ENCODE measurements at regions not wholly inside any gene's neighbourhood (a gene's known extent, or its start where the extent isn't known, plus 50 kb on each side); places are given as distances from the start of the nearest gene placed in this dataset.

DNA sequence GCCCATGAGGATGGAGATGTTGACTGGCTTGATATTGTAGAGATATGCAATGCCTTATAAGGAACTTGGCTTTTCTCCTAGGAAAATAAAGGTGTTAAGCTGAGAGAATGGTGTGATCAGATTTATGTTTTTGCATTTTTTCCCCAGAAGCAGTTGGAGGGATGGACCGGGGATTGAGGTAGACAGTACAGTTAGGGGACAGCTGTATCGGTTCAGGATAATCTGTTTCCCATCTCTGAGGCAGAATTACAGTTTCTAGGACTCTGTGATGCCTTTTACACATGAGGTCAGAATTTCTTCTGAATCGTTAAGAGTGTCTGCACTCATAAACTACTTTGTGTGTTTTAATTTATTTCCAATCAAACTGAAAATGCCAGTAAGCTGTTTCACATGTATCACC, 261.5 kb downstream of the CYRIA start:
- Histone ChIP-seq H3K18ac (ENCODE audit: extremely low read depth, low read length) (no peak overlapping the region), H2BK15ac (ENCODE audit: low read length) (no peak overlapping the region), H3K36me3 (ENCODE audit: control insufficient read depth in 2 of 4, insufficient read depth in 4 of 4, low read length in 3 of 4) (no peaks in the 10 kb centered on the region), H2AFZ (ENCODE audit: low read length) (no peak overlapping the region), H3K4me3 (ENCODE audit: extremely low read depth in 1 of 4, insufficient read depth in 2 of 4, low read depth in 3 of 4, low read length in 4 of 4) (no peak overlapping the region), H3K9ac (replicated peaks in 1 of 4; ENCODE audit: extremely low read depth in 1 of 4, low read depth in 3 of 4, low read length in 3 of 4) (no peak overlapping the region), H2BK12ac (ENCODE audit: low read depth, low read length) (no peak overlapping the region), H3K56ac (replicated peaks; ENCODE audit: insufficient read length, low read depth, low read length) (no peak overlapping the region), H2BK5ac (ENCODE audit: low read depth, low read length) (no peak overlapping the region), H3K4ac (replicated peaks; ENCODE audit: insufficient read length, low read depth, low read length) (no peak overlapping the region), H4K8ac (ENCODE audit: extremely low read depth, insufficient read depth, low read length) (no peak overlapping the region), H3K27me3 (replicated peaks in 1 of 4; ENCODE audit: control insufficient read depth in 3 of 4, extremely low read depth in 1 of 4, insufficient read depth in 3 of 4, low read length in 3 of 4) (no peaks in the 10 kb centered on the region), H4K20me1 (replicated peaks in 1 of 2; ENCODE audit: control insufficient read depth in 1 of 2, insufficient read depth in 2 of 2, low read length in 2 of 2) (no peaks in the 10 kb centered on the region), H3K4me1 (replicated peaks in 1 of 4; ENCODE audit: control insufficient read depth in 3 of 4, insufficient read depth in 4 of 4, low read length in 3 of 4) (no peaks in the 10 kb centered on the region; a peak in 1 of 7 replicates), H3K9me3 (ENCODE audit: insufficient read depth in 2 of 2, low read depth in 1 of 2, low read length in 1 of 2) (no peaks in the 10 kb centered on the region), H3K79me2 (ENCODE audit: control insufficient read depth in 1 of 2, insufficient read depth in 2 of 2, low read length in 2 of 2) (no peaks in the 10 kb centered on the region), H3K23me2 (ENCODE audit: low read depth, low read length) (no peaks in the 10 kb centered on the region), H3K14ac (ENCODE audit: insufficient read length) (no peak overlapping the region), H4K5ac (ENCODE audit: insufficient read length, low read depth, low read length) (no peak overlapping the region), H2AK5ac (ENCODE audit: low read depth, low read length) (no peak overlapping the region), H2BK120ac (replicated peaks; ENCODE audit: low read depth, low read length) (no peak overlapping the region), H3K4me2 (ENCODE audit: insufficient read depth in 1 of 2, low read depth in 2 of 2, low read length in 2 of 2) (no peak overlapping the region), H2BK20ac (ENCODE audit: low read length) (no peak overlapping the region), H4K91ac (replicated peaks; ENCODE audit: insufficient read length, low read length) (no peak overlapping the region), H3K79me1 (ENCODE audit: low read depth, low read length) (no peaks in the 10 kb centered on the region), H3K27ac (ENCODE audit: low read depth, low read length) (no peak overlapping the region), H3K23ac (ENCODE audit: insufficient read length) (no peak overlapping the region)
- ChIA-PET CTCF (ENCODE audit: partially characterized antibody) (interaction anchor here (0.6 to 1.5 kb wide), 3 partner anchors 30 to 356 kb away, joined by 3 to 4 read pairs (median 3); no protein-coding TSS in a partner anchor), POLR2A (ENCODE audit: partially characterized antibody) (no interaction called here)
- DNase-seq (ENCODE audit: low read depth in 1 of 2, low spot score in 2 of 2) (no peak), FAIRE-seq (no peak)
- TF ChIP-seq YY1 (IDR thresholded peaks at IDR 0.05; ENCODE audit: low read depth, low read length) (no peak), SP1 (IDR thresholded peaks at IDR 0.05; ENCODE audit: low read depth, low read length) (no peak), HDAC6 (IDR thresholded peaks at IDR 0.05; ENCODE audit: low read depth, low read length) (no peak), NRF1 (IDR thresholded peaks at IDR 0.05; ENCODE audit: low read depth, low read length) (no peak), RAD21 (IDR thresholded peaks at IDR 0.05 in 1 of 2, conservative IDR thresholded peaks at IDR 0.05 in 1 of 2; ENCODE audit: low read depth in 2 of 2, low read length in 2 of 2) (no peak), GTF2F1 (IDR thresholded peaks at IDR 0.05; ENCODE audit: borderline replicate concordance, low read depth, low read length) (no peak), RBBP5 (IDR thresholded peaks at IDR 0.05; ENCODE audit: borderline replicate concordance, low read depth, low read length) (no peak), JUND (IDR thresholded peaks at IDR 0.05; ENCODE audit: low read length) (no peak), TEAD4 (IDR thresholded peaks at IDR 0.05; ENCODE audit: low read depth, low read length) (no peak), RXRA (IDR thresholded peaks at IDR 0.05; ENCODE audit: insufficient read depth, low read depth, low read length) (no peak), CEBPB (IDR thresholded peaks at IDR 0.05; ENCODE audit: low read depth, low read length) (no peak), CHD2 (IDR thresholded peaks at IDR 0.05; ENCODE audit: low read length) (no peak), POLR2A (IDR thresholded peaks at IDR 0.05; ENCODE audit: control extremely low read depth in 1 of 2, low read depth in 2 of 2, low read length in 2 of 2) (no peak), SUZ12 (IDR thresholded peaks at IDR 0.05; ENCODE audit: low read length) (no peak)
- TF ChIP-seq, protein P1, sequence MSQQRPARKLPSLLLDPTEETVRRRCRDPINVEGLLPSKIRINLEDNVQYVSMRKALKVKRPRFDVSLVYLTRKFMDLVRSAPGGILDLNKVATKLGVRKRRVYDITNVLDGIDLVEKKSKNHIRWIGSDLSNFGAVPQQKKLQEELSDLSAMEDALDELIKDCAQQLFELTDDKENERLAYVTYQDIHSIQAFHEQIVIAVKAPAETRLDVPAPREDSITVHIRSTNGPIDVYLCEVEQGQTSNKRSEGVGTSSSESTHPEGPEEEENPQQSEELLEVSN (IDR thresholded peaks at IDR 0.05): no peak
- 85% methylated on average over 3 of the region's 3 CpGs; no CpG with 5 or more reads in 1 of the 2 experiments for WGBS, 2 experiments (ENCODE audit: extremely low coverage in 1 of 2, insufficient coverage in 1 of 2, insufficient read length in 1 of 2, insufficient replicate concordance in 2 of 2, low coverage in 1 of 2, low lambda C conversion rate in 2 of 2, missing lambda C conversion rate in 1 of 2)

Measured in H1 (cell line).